ENCODE measurements at regions not wholly inside any gene's neighbourhood (a gene's known extent, or its start where the extent isn't known, plus 50 kb on each side); places are given as distances from the start of the nearest gene placed in this dataset.

GRCh38 chr2:187129868-187130267 is 280.9 kb upstream of the ZSWIM2 start:
- no peak overlapping the region for H2BK5ac ChIP-seq (ENCODE audit: insufficient read length, low read length)
- H3K27ac ChIP-seq (ENCODE audit: insufficient read length, low read depth, low read length), result no peak overlapping the region
- no peaks in the 10 kb centered on the region for H3K4me1 ChIP-seq (ENCODE audit: insufficient read depth, low read length)
- no peak overlapping the region for H2AFZ ChIP-seq (ENCODE audit: low read length)
- no peak overlapping the region for H3K18ac ChIP-seq (ENCODE audit: insufficient read length, low read depth, low read length)
- no peak overlapping the region for H3K23ac ChIP-seq (ENCODE audit: insufficient read length, low read depth, low read length)
- DNase-seq, result no peak
- no peak overlapping the region for H3K14ac ChIP-seq (ENCODE audit: insufficient read depth, low read length)
- no peak overlapping the region for H3K56ac ChIP-seq (ENCODE audit: insufficient read length, low read depth, low read length)
- no peak overlapping the region for H3K4ac ChIP-seq (ENCODE audit: low read depth, low read length)
- no peak overlapping the region for H2AK5ac ChIP-seq (ENCODE audit: insufficient read length, low read length)
- WGBS (ENCODE audit: extremely low coverage, insufficient read length, low lambda C conversion rate), result no CpG with 5 or more reads among the region's 1 CpG
- H4K20me1 ChIP-seq (ENCODE audit: control insufficient read depth, insufficient read depth, insufficient read length), result no peaks in the 10 kb centered on the region
- H2BK12ac ChIP-seq (ENCODE audit: insufficient read length, low read depth, low read length), result no peak overlapping the region
- Mint-ChIP-seq H3K27ac (no peak overlapping the region), H3K27me3 (ENCODE audit: low read depth) (no peaks in the 10 kb centered on the region), H3K9me3 (no peaks in the 10 kb centered on the region; a peak in 1 of 5 replicates), H3K36me3 (ENCODE audit: insufficient read depth in 1 of 3, low read depth in 3 of 3) (no peaks in the 10 kb centered on the region), H3K4me3 (no peak overlapping the region), H3K4me1 (peaks cover 2% of the 10 kb centered on the region in 2 experiments; a peak in 3 of 4 replicates)
- no peaks in the 10 kb centered on the region for H3K27me3 ChIP-seq (ENCODE audit: insufficient read depth, low read length)
- no peak for TF ChIP-seq CTCF (conservative IDR thresholded peaks at IDR 0.05)
- H3T11ph ChIP-seq (ENCODE audit: low read length), result no peak overlapping the region
- no peak overlapping the region for H2BK15ac ChIP-seq (ENCODE audit: low read depth, low read length)
- H4K5ac ChIP-seq (ENCODE audit: insufficient read length, low read depth, low read length), result no peak overlapping the region
- H3K79me2 ChIP-seq (ENCODE audit: insufficient read depth, low read length), result no peaks in the 10 kb centered on the region
- no peak overlapping the region for H3K4me2 ChIP-seq (ENCODE audit: insufficient read depth, insufficient read length, low read length)
- no peak overlapping the region for H2BK120ac ChIP-seq (ENCODE audit: low read depth, low read length, poor library complexity, severe bottlenecking)
- H3K9me3 ChIP-seq (ENCODE audit: control insufficient read depth, low read depth, low read length), result no peaks in the 10 kb centered on the region
- no peak overlapping the region for H2BK20ac ChIP-seq (ENCODE audit: low read depth, low read length, poor library complexity, severe bottlenecking)
- H3K79me1 ChIP-seq (ENCODE audit: insufficient read depth, low read depth, low read length, poor library complexity, severe bottlenecking), result no peaks in the 10 kb centered on the region
- no peak overlapping the region for H3K9ac ChIP-seq (ENCODE audit: extremely low read depth, insufficient read length, low read length)
- H4K91ac ChIP-seq (ENCODE audit: insufficient read length, low read depth, low read length), result no peak overlapping the region
- H4K8ac ChIP-seq (replicated peaks; ENCODE audit: insufficient read length, low read depth, low read length), result no peak overlapping the region
- H3K23me2 ChIP-seq (ENCODE audit: insufficient read length, low read depth, low read length, poor library complexity, severe bottlenecking), result no peaks in the 10 kb centered on the region
